ENCODE measurements at regions not wholly inside any gene's neighbourhood (a gene's known extent, or its start where the extent isn't known, plus 50 kb on each side); places are given as distances from the start of the nearest gene placed in this dataset.

- no peaks in the 10 kb centered on the region for H3K9me3 ChIP-seq (ENCODE audit: low read length)
- H3K9ac ChIP-seq (ENCODE audit: insufficient read depth, low read depth, low read length): no peak overlapping the region
- H3K27me3 ChIP-seq (ENCODE audit: control insufficient read depth in 1 of 2, insufficient read depth in 2 of 2, low read length in 2 of 2): peaks cover 0 to 2% of the 10 kb centered on the region in 2 experiments; a peak in 2 of 5 replicates
- no peaks in the 10 kb centered on the region for H4K20me1 ChIP-seq (ENCODE audit: insufficient read depth, low read length)
- ChIA-PET POLR2A (no interaction called here), CTCF (ENCODE audit: low intra/inter-chr PET ratio, low total read pairs) (no interaction called here)
- H3K36me3 ChIP-seq (replicated peaks in 1 of 2; ENCODE audit: control insufficient read depth in 1 of 2, insufficient read depth in 2 of 2, low read length in 2 of 2): no peaks in the 10 kb centered on the region
- FAIRE-seq (no peak), DNase-seq (ENCODE audit: low spot score) (no peak), ATAC-seq (no peak)
- 62% methylated on average over 4 of the region's 11 CpGs for WGBS (ENCODE audit: low lambda C conversion rate)
- H3K27ac ChIP-seq (ENCODE audit: extremely low read length, insufficient read depth, low read length): no peak overlapping the region
- no peak overlapping the region for H2AFZ ChIP-seq (ENCODE audit: low read length)
- no peak overlapping the region for H3K4me3 ChIP-seq (replicated peaks in 1 of 3; ENCODE audit: insufficient read depth in 1 of 3, low read depth in 2 of 3, low read length in 3 of 3)
- in situ Hi-C loops (cut with HindIII; ENCODE audit: extremely low pct_ligation_motif_present, low pct_unique_long_range_greater_than_20kb): no loop called here
- no TSS peak for BruUV-seq (replicated peaks)
- no peaks in the 10 kb centered on the region for H3K4me1 ChIP-seq (ENCODE audit: insufficient read depth, low read length)
- no peaks in the 10 kb centered on the region for H3K79me2 ChIP-seq (ENCODE audit: insufficient read depth, low read length)
- TF ChIP-seq ZNF652 (CRISPR knock-in tag; IDR thresholded peaks at IDR 0.05; ENCODE audit: borderline replicate concordance, low read depth) (no peak), STAG1 (CRISPR knock-in tag; IDR thresholded peaks at IDR 0.05) (peak; percentile 9; the same call in 1 of the 2 replicates), PRPF4 (IDR thresholded peaks at IDR 0.05; ENCODE audit: low read depth, low read length, poor library complexity, severe bottlenecking) (no peak)
- intact Hi-C loops (cut with micrococcal nuclease; ENCODE audit: unreplicated experiment): no loop called here
- no peak overlapping the region for H3K4me2 ChIP-seq (ENCODE audit: low read depth, low read length)
Measured at GRCh38 chr11:116533186-116533825, 239.5 kb downstream of the BUD13 start.

- Histone ChIP-seq H3K79me2 (ENCODE audit: insufficient read depth, low read length) (no peaks in the 10 kb centered on the region), H3K9me3 (ENCODE audit: low read length) (no peaks in the 10 kb centered on the region), H3K4me2 (ENCODE audit: low read depth, low read length) (no peak overlapping the region), H3K4me3 (replicated peaks in 1 of 3; ENCODE audit: insufficient read depth in 1 of 3, low read depth in 2 of 3, low read length in 3 of 3) (no peak overlapping the region), H3K27ac (ENCODE audit: extremely low read length, insufficient read depth, low read length) (no peak overlapping the region), H3K4me1 (ENCODE audit: insufficient read depth, low read length) (no peaks in the 10 kb centered on the region), H3K9ac (ENCODE audit: insufficient read depth, low read depth, low read length) (no peak overlapping the region), H3K36me3 (replicated peaks in 1 of 2; ENCODE audit: control insufficient read depth in 1 of 2, insufficient read depth in 2 of 2, low read length in 2 of 2) (no peaks in the 10 kb centered on the region), H4K20me1 (ENCODE audit: insufficient read depth, low read length) (no peaks in the 10 kb centered on the region), H3K27me3 (ENCODE audit: control insufficient read depth in 1 of 2, insufficient read depth in 2 of 2, low read length in 2 of 2) (peaks cover 0 to 2% of the 10 kb centered on the region in 2 experiments; a peak in 2 of 5 replicates), H2AFZ (ENCODE audit: low read length) (no peak overlapping the region)
- POLR2A ChIA-PET: no interaction called here
- DNase-seq (ENCODE audit: low spot score) (no peak), FAIRE-seq (no peak), ATAC-seq (no peak)
- CTCF ChIA-PET (ENCODE audit: low intra/inter-chr PET ratio, low total read pairs): no interaction called here
- no TSS peak for BruUV-seq (replicated peaks)
- in situ Hi-C loops (cut with HindIII; ENCODE audit: extremely low pct_ligation_motif_present, low pct_unique_long_range_greater_than_20kb) (no loop called here), intact Hi-C loops (cut with micrococcal nuclease; ENCODE audit: unreplicated experiment) (no loop called here)
- WGBS (ENCODE audit: low lambda C conversion rate): 47% methylated on average over 8 of the region's 8 CpGs
- no peak for TF ChIP-seq NR3C1 (CRISPR knock-in tag; IDR thresholded peaks at IDR 0.05)
- TF ChIP-seq ATF3 (CRISPR knock-in tag; IDR thresholded peaks at IDR 0.05): no peak
- no peak for TF ChIP-seq ZNF674 (CRISPR knock-in tag; IDR thresholded peaks at IDR 0.05; ENCODE audit: low read depth)
- TF ChIP-seq IRF9 (CRISPR knock-in tag; IDR thresholded peaks at IDR 0.05; ENCODE audit: borderline replicate concordance): no peak
- no peak for TF ChIP-seq DMTF1 (CRISPR knock-in tag; IDR thresholded peaks at IDR 0.05)
- no peak for TF ChIP-seq RFX5 (IDR thresholded peaks at IDR 0.05; ENCODE audit: low read depth, low read length)
- TF ChIP-seq U2AF2 (IDR thresholded peaks at IDR 0.05; ENCODE audit: low read depth, low read length): no peak
- TF ChIP-seq RBFOX2 (IDR thresholded peaks at IDR 0.05; ENCODE audit: low read depth, low read length): no peak
- no peak for TF ChIP-seq ZNF7 (CRISPR knock-in tag; IDR thresholded peaks at IDR 0.05)
- TF ChIP-seq ZNF776 (CRISPR knock-in tag; IDR thresholded peaks at IDR 0.05): no peak
Measured at GRCh38 chr11:116532066-116532465, 240.7 kb downstream of the BUD13 start.

All from HepG2 (cell line).